HG03139 (cell line): ENCODE measurements at regions not wholly inside any gene's neighbourhood (a gene's known extent, or its start where the extent isn't known, plus 50 kb on each side); places are given as distances from the start of the nearest gene placed in this dataset.
"Not testable (repeated sequence)": the region's sequence is repeated elsewhere in the genome, so short reads cannot be mapped to it uniquely, and the experiment has no call there.

Experiments used
- ATAC-seq: cut with Tn5 transposase; IDR thresholded peaks from one replicate; pipeline ENCODE4 v1.9.1; 2021; ENCODE audit not compliant: unreplicated experiment

DNA sequence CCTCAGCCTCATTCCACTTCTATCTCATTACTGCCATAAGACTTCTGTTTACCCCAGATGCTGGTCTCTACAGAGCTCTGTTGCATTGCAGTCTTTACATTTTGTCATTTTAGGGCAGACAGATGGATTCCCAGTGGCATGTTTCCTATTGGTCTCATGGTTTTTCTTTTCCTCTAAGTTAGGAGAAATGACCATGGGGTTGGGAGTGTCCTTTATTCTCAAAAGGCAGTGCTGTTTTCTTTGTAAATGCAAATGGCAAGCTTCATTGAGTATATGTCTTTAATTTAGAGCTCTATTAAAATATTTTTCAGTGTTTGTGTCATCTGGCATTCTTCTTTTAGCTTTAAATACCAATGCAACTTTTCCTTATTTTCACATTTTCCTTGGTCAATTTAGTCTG, 57.0 kb downstream of the MSTN start:
- no peak for ATAC-seq

DNA sequence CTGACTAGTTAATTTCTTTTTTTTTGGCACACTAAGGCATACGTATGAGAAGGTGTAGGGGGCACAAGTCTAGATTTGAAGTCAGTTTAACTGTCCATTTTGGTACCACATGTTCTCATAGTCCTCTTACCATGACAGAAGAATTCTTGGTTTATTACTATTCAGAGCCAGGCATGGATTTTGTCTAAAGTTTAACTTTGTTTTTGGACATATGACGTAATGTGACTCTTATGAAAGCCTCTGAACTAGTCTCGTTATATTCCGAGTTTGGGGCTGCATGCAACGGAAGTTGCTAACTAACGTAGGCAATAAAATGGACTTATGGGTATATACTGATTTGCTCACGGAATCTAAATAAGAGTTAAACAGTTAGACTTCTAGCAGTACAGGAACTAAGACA, 62.9 kb downstream of the MSTN start:
- ATAC-seq, result no peak

DNA sequence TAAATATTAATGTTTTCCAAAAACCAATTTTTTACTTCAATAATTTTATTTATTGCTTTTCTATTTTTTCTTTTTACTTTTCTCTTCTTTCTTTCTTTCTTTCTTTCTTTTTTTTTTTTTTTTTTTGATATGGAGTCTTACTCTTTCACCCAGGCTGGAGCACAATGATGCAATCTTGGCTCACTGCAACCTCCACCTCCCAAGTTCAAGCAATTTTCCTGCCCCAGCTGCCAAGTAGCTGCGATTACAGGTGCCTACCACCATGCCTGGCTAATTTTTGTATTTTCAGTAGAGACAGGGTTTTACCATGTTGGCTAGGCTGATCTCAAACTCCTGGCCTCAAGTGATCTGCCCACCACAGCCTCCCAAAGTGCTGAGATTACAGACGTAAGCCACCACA, 63.9 kb downstream of the MSTN start:
- ATAC-seq, result not testable (repeated sequence)

DNA sequence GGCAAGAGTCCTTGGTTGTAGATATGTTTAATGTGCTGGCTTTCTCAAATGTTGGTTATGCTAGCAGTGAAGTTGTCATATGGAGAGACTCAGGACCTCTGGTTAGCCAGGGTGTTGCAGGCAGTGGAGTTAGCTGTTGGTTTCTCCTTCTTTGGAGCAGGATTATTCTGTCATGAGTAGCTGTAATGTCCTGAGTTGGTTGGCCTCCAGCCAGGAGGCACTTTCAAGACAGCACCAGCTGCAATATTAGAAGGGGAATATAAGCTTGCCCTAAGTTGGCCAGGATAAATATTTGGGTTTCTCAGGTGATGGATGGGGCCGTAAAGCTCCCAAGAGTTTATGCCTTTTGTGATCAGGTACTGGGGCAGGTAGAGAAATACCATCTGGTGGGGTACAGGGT, 65.5 kb downstream of the MSTN start:
- ATAC-seq, result no peak

DNA sequence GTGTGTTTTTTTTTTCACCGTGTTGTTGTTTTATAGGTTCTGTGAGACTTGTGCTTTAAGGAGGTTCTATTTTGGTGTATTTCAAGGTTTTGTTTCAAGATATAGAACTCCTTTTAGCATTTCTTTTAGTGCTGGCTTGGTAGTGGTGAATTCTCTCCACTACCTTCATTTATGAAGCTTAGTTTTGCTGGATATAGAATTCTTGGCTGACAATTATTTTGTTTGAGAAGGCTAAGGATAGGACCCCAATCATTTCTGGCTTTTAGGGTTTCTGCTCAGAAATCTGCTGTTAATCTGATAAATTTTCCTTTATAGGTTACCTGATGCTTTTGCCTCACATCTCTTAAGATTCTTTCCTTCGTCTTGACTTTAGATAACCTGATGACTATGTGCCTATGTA, 66.8 kb downstream of the MSTN start:
- no peak for ATAC-seq

DNA sequence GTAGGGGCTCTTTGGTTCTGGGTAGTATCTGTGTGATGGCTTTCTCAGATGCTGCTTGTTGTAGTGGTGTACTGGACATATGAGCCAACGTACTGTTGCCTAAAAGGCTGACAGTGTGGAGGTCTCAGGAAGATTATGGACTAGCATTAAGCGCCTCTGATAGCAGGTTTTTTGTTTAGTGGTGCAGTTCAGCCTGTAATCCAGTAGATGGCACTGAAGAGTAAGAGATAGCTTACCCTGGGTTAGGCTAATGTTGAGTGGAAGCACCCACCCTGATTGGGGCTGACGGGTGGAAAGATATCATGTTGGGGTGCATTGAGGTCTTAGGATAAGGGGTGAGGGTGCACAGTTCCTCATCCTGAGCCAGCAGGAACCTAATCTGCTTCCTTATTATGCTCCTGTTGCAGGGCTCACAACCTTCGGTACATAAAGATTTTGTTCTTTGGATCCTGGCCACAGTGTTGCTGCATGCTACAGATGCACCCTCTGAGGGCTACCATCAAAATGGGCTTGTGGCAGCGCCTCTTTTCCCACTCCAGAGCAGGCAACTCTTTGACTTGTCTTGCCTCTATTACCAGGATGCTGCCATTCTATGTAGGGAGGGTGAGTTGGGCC, 79.6 kb downstream of the MSTN start:
- no peak for ATAC-seq

DNA sequence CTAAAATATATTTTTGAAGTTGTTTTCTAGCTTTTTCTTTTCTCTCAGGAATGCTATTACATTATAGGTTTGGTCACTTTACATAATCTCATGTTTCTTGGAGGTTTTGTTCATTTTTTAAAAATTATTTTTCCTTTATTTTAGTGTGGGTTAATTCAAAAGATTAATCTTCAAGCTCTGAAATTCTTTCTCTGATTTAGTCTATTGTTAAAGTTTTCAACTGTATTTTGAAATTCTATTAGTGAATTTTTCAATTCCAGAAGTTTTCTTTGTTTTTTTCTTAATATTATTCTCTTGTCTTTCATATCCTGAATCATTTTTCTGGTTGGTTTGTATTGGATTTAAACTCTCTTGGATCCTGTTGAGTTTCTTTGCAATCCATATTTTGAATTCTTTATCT, 80.4 kb downstream of the MSTN start:
- ATAC-seq, result no peak

DNA sequence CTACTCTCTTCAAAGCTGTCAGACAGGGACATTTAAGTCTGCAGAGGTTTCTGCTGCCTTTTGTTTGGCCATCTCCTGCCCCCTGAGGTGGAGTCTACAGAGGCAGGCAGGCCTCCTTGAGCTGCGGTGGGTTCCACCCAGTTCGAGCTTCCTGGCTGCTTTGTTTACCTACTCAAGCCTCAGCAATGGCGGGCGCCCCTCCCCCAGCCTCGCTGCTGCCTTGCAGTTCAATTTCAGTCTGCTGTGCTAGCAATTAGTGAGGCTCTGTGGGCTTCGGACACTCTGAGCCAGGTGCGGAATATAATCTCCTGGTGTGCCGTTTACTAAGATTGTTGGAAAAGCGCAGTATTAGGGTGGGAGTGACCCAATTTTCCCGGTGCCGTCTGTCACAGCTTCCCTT, 86.0 kb downstream of the MSTN start:
- not testable (repeated sequence) for ATAC-seq

DNA sequence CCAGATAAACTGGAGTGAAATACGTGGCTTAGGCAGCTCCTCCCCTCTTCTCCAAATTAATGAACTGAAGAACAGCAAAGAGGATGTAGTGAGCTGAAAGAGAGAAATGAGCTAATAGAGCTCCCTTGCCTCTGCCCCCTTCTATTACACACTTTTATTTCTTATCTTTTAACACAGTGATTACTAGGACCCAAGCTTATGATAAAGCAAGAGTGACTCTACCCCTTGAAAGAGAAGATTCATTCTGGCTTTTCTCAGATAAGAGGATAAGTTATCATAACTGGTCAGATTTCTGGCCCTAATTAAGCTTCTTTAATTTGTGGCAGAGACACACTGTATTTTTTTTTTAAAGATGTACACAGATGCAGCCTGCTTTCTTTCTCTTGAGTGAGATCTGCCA, 102.2 kb downstream of the MSTN start:
- no peak for ATAC-seq

DNA sequence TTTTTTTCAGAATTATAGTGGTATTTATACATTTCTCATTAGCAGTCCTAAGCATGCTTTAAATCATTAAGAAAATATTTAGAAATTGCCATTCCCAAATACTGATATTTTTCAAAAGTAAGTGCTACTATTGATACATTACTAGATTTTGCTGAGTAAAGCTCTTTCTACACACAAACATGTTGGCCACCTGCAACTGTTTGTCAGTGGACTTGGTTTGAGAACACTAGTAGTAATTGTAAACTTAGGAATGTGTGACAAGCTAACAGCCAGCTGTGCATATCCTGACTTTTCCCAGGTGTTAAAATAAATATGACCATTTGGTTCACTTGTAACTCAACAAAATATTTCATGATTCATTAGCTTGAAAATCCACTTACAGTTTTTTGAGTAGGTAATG, 103.1 kb downstream of the MSTN start:
- ATAC-seq, result no peak

DNA sequence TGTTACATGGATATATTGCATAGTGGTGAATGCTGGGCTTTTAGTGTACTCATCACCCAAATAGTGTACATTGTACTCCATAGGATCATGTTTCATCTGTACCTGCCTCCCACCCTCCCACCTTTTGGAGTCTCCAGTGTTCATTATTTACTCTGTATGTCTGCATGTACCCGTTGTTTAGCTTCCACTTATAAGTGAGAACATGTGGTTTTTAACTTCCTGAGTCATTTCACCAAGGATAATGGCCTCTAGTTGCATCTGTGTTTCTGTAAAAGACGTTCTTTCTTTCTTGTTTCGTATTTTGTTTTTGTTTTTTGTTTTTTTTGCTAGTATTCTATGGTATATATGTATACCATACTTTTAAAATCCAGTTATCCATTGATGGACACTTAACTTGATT, 107.5 kb downstream of the MSTN start:
- ATAC-seq, result peak; percentile 54

DNA sequence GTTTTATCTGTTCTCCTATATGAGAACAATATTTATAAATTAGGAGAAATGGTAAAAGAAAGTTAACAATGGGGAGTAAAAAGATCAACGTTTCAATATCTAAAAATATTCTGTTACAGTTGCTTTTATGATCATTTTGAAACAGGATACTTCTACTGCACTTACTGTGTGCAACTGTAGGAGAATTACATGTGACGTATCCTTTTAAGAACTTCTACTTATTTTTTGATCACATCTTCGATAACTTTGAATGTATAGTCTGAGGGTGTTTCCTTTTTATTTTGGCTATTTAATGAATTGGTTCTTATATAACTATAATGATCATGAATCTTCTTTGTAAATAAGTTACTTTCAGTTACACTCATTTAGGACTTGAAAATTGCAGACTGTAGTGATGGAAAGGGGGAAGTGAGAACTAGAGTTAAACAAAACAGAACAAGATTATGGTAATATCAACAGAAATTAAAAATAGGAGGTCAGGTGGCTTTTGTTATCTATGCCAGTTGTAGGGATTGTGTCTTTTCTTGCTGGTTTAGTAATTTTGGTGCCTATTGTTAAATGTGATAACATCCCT, 109.9 kb downstream of the MSTN start:
- ATAC-seq, result peak; percentile 87

DNA sequence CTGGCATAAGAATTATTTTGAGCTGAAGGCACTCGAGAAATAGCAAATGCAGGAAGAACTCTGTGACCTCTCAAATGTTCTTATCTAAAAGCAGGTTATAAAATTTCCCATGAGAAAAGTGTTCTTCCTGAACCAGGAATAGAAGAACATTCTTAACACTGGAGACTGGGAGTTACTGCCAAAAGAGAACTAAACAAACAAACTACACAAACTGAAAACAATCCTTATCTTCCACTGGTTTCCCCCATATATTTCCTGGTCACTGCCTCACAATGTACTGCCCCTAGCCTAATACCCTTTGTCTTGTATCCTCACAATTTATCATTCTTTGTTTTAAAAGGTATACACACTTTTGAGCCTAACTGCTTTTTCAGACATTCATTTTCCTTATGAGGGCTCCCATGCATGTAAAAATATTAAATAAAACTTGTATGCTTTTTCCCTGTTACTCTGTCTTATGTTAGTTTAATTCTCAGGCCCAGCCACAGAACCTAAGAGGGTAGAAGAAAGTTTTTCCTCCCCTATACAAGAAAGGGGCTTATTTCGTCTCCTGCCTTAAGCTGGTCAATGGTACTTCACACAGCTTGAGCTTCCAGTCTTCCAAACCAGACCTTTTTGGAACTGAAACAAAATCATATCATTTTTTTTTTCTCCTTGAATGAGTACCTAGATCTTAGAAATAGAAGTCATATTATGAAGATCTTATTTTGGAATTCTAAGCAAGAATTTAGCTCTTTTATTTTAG, 110.6 kb downstream of the MSTN start:
- ATAC-seq, result no peak

DNA sequence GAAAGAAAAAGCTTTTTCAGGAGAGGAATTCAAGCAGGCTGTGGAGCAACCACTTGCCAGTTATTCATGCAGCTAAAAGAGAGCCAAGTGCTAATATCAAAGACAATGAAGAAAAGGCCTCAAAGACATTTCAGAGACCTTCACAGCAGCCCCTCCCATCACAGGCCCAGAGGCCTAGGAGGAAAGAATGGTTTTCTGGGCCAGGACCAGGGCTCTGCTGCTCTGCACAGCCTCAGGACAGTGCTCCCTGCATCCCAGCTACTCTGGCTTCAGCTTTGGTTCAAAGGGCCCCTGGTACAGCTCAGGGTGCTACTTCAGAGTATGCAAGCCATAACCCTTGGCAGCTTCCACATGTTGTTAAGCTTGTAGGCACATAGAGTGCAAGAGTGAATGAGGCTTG, 119.5 kb downstream of the MSTN start:
- no peak for ATAC-seq

DNA sequence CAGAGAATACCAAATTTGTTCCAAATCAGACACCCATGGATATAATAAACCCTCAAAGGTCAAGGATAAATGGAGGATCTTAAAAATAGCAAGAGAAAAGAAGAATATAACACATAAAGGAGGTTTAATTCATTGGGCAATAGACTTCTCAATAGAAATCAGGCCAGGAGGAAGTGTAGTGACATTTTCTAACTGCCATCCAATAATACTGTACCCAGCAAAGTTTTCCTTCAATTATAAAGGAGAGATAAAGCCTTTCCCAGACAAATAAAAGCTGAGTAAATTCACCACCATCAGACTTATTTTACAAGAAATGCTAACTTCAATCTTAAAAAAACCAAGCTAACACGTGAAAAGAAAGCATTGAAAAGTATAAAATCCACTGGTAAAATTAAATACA, 121.6 kb downstream of the MSTN start:
- ATAC-seq, result no peak

DNA sequence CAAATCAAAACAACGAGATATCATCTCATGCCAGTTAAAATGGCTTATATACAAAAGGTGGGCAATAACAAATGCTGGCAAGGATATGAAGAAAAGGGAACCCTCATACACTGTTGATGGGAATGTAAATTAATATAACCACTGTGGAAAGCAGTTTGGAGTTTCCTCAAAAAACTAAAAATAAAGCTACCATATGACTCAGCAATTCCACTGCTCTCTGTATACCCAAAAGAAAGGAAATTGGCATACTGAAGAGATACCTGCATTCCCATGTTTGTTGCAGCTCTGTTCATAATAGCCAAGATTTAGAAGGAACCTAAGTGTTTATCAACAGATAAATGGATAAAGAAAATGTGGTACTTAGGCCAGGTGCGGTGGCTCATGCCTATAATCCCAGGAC, 124.8 kb downstream of the MSTN start:
- no peak for ATAC-seq

DNA sequence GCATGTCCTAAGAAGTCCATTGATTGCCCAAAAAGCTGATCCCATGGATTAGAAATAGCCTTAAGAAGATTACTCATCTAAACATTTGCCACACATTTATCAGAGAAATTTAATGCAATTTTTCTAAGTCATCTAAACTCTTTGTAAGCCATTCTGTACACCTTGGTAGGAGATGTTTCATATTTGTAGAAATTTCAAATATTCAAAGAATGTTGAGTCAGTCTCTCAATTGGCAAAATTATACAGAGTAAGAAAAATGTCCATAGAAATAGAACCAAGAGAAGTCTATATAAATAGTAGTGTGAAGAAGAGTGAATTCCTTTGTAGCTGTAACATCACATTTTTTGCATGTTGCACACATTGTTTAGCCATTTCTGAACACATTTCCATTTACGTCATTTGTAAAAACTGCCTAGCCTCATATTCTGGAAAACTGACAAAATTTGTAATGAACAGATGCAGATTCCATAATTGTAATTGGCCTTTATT, 128.6 kb downstream of the MSTN start:
- no peak for ATAC-seq

DNA sequence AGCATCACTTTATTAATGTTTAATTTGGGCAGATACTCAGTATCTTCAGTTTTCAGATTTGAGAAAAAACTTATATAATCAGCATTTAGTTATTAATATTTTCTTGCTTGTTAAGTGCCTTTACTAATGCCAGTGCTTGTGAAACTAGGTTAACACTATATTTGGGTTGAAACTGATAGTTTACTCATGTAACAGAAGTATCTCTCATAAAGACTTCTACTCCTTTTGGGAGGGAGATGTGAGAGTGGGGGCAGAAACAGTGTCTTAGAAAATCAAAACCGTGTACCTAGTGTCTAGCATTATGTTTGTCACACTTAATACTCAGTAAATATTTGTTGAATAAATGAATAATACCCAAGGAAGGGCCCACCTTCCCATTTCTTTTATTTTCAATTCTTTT, 129.5 kb downstream of the MSTN start:
- peak; percentile 91 for ATAC-seq

DNA sequence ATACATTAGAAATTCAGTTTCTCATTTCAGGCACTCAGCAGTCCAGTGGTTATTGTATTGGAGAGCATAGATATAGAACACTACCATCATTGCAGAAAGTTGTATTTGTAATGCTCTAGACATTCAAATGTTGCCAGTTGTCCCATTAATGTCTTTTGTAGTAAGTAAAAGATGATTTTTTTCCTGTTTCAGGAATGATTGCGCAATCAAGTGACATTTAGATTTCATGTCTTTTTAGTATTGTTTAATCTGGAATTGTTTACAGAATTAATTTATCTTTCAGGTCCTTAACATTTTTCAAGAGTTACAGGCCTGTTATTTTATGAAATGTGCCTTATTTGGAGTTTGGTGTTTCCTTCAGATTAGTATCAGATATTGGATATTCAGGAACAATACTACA, 134.7 kb downstream of the MSTN start:
- no peak for ATAC-seq
